Left renal pelvis (tissue), 4 donors: ENCODE measurements at regions not wholly inside any gene's neighbourhood (a gene's known extent, or its start where the extent isn't known, plus 50 kb on each side); places are given as distances from the start of the nearest gene placed in this dataset.

Experiments used
- DNase-seq, 4 donors: peaks; one replicate each; pipeline ENCODE4 v3.0.0-alpha.2; 2013; ENCODE audit warnings: low read depth in 4 of 4, low spot score in 3 of 4

- no peak for DNase-seq
These were observed 683.1 kb upstream of the SORCS1 start for GRCh38 chr10:107847620-107848019.

- no peak for DNase-seq
These were observed 670.2 kb upstream of the SORCS1 start for GRCh38 chr10:107834706-107835105.

DNA sequence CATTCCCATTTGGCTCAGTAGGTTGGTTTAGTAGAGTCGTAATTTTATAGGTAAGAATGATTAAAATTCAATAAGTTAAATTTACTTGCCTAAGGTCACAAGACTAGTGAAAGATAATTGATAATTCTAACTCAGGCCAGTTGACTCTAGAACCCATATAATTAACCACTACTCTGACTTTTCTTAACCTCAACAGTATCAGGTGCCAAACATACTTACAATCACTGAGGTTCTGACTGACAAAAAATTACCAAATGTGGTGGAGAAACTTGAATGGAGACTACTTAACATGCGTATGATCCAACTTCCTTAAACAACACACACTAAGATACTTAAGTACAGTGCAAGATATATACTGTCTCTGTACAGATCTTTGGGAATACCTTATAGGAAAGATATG, 667.3 kb upstream of the SORCS1 start:
- DNase-seq, result no peak

DNA sequence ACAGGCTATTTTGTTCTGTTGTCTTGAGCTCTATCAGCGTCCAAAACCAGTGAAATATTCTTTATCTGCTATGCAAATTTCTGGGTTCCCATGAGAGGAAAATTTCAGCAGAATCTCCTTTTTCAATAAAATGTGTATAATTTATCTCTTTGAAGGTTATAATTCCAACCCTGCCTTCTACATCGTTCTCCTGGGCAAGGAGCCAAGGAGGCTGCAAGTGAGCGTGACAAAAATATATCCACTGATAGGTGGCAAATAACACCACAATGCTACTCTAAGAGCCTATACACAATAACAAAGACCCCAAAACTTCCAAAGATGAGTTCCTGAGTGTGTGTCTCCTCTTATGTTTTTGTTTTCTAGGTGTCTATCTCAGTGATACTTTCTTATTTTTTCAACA, 664.7 kb upstream of the SORCS1 start:
- DNase-seq, result no peak

GRCh38 chr10:107826171-107826570, 661.7 kb upstream of the SORCS1 start:
- no peak for DNase-seq

DNA sequence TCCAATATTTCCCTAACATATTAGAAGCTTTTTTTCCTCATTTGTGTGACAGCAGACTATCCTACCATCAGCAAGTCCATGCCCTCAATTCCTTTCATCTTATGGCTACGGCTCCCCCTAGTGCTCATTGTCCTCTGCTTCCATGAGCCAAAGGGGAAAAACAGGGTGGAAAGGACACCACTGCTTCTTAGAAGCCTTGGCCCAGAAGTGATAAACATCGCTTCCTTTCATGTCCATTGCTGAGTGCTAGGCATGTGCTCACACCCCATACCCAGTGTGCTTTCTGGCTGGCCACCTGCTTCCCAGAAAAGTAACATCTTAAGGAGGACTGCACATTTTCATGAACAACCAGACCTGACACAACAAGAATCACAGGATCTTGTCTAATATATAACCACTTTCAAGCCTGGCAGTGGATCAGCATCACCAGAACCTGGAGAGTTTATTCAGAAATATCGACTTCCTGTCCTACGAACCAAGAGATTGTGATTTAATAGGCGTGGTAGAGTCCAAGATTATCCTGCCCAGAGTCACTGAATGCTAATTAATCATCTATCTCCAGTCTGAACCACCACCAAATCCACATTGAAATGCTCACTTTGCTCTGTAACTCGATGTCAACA, 650.5 kb upstream of the SORCS1 start:
- DNase-seq, result no peak

DNA sequence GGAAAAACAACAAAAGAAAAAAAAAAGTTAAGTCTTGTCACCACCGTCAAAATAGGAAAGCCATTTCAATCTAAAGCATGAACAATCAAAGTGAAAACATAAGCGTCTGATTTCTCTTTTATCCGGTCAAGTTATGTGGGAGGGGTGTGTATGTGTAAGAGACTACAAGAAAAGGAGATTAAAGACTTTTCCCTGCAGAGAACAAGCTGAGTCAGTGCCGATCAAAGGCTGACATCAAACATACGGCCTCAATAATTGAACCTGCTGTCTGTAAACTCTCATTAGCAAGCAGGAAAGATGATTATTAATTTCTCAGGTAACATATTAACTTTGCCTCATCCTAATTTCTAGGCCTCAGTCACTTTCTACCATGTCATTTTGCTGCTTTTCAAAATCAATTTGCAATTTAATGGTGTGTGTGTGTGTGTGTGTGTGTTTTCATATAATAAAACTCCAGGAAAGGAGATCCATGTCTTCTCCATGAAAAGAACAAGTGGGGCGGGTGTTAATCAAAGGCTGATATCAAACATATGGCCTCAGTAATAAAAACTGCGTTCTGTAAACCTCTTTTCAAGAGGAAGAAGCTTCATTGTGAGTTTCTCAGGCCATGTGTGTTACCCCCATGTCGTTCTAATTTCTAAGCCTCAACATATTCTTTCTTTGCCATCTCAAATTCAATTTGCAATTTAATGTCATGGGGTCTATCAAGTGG, 649.1 kb upstream of the SORCS1 start:
- DNase-seq, result no peak

DNA sequence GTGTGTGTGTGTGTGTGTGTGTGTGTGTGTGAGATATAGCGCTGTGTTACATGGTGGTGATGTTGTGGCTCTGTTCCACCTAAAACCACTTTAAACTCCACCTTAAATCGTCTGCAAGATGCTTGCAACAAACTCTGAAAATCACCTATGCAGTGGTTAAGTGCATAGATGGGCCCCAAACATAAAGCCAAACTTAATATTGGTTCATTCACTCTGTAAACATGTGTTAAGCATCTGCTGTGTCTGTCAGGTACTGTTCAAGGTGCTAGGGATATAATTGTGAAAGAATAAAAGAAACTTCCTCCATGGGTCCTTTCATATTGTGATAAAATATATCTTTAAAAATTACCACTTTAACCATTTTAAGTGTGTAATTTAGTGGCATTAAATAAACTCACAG, 645.4 kb upstream of the SORCS1 start:
- no peak for DNase-seq

GRCh38 chr10:107807836-107808235, 643.3 kb upstream of the SORCS1 start:
- DNase-seq, result no peak

DNA sequence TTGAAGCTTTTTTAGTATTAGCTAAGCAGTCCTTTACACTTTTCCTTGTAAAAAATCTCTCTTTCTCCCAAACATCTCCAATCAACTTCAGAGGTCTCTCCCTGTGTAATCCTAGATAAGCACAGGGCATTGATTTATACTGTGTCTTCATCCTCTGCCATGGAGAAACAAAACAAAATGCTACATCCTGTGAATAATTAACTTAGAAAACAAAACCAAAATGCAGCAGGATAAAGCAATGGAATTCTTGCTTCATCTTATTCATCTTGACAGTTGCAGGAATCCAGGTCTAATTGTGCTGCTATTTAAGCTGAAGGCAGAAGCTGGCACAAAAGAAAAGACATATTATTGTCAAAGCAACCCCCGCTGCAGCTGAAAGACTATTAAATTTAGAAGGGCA, 641.5 kb upstream of the SORCS1 start:
- DNase-seq, result no peak

GRCh38 chr10:107803546-107803945, 639.0 kb upstream of the SORCS1 start:
- DNase-seq, result no peak

GRCh38 chr10:107800061-107800460, 635.6 kb upstream of the SORCS1 start:
- no peak for DNase-seq

DNA sequence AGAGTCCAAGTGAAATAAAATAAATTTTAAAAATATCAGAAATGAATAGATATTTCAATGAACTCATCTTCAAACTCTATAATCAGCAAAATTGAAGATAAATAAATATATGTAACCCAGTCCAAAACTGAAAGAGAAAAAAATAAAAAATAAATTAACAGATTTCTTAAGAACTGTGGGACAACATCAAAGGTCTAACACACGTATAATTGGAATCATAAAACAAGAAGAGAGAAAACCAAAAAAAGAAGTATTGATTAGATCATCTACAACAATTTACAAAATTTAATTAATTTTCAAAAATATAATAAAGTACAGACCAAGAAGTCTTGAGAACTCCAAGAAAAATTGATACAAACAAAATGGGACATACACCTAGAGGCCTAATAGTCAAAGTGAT, 625.8 kb upstream of the SORCS1 start:
- DNase-seq, result no peak

GRCh38 chr10:107771066-107771465, 606.6 kb upstream of the SORCS1 start:
- no peak for DNase-seq

- no peak for DNase-seq
These were observed 602.7 kb upstream of the SORCS1 start for GRCh38 chr10:107767185-107767584.

DNA sequence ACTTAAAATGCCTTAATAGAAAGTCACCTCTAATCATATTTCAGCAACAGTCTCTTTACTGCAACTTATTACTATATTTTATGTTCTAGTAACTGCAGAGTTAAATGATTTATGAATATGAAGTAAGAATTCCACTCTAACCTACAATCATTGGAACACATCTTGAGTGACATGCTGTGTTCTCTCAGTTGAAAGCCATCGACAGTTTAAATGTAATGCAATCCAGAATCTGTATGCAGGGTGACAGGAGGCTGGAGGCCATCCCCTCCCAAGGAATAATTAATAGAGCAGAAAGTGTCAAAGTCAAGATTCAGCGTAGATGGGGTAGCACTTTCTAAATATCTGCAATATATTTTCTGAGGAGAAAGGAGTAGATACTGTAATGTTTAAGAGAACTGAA, 590.3 kb upstream of the SORCS1 start:
- no peak for DNase-seq

GRCh38 chr10:107749235-107749634, 584.7 kb upstream of the SORCS1 start:
- no peak for DNase-seq

DNA sequence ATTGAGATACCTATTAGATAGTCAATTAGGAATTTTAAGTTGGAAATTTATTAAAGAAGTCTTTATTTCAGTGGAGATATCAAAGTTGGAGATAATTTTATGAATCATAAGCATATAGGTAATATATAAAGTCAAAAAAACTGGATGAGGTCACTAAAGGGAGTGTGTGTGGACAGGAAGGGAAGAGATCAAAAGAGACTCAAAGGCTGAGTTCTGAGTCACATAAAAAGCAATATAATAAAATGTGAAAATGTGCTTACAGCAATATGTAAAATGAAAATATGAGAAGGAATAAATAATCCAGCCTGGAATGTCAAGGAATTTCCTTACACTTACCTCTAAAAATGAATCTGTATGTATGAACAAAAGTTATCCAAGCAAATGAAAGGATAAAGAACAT, 583.3 kb upstream of the SORCS1 start:
- DNase-seq, result no peak

- DNase-seq, result no peak
These were observed 577.5 kb upstream of the SORCS1 start for GRCh38 chr10:107741971-107742370.

DNA sequence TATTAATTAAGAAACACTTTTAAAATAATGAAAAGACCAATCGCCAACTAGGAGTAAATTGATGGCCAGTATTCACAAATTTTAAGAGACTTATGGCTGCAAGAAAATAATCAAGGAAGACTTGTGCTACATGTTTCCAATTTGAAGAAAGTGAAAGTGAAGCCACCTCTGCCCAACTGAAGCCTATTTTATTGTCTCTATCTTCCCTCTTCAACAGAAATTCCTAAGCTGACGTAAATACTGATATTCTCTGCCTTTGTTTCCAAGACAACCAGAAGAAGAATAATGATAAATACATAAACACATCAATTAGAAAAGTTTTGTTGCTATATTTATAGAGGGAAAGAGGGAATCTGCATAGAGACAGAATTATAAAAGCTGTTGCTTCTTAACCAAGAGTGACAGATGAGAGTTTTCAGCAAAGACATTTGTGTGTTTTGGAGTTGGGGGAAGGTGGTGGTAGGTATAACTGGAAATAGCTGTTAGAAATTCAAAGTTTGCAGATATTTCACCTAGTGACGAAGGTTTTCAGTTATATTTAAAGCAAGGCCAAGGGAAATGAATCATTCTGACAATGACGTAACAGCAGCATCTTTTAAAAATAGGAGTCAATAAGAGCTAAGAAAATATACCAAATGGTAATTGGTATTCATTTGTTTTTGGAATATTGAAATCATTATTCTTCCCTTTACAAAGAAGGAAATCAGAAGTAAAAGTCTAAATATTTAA, 576.6 kb upstream of the SORCS1 start:
- DNase-seq, result no peak

- DNase-seq, result no peak
These were observed 575.4 kb upstream of the SORCS1 start for GRCh38 chr10:107739951-107740350.
